Ishikawa (cell line): ENCODE measurements at regions not wholly inside any gene's neighbourhood (a gene's known extent, or its start where the extent isn't known, plus 50 kb on each side); places are given as distances from the start of the nearest gene placed in this dataset.

Source experiments
- CEBPB ChIP-seq: IDR thresholded peaks from 2 replicates; pipeline ENCODE4 v1.6.1; 2012
- CREB1 ChIP-seq: IDR thresholded peaks from 2 replicates; pipeline ENCODE4 v1.6.1; 2012; ENCODE audit warnings: low read depth
- EGR1 ChIP-seq: IDR thresholded peaks from 2 replicates; pipeline ENCODE4 v1.6.1; 2012
- EP300 ChIP-seq: IDR thresholded peaks from 2 replicates; pipeline ENCODE4 v1.6.1; 2012; ENCODE audit warnings: borderline replicate concordance
- FOXM1 ChIP-seq: IDR thresholded peaks from 2 replicates; pipeline ENCODE4 v1.6.1; 2012; ENCODE audit warnings: low read depth, borderline replicate concordance
- MAX ChIP-seq: IDR thresholded peaks from 2 replicates; pipeline ENCODE4 v1.6.1; 2012
- NFIC ChIP-seq: IDR thresholded peaks from 2 replicates; pipeline ENCODE4 v1.6.1; 2012
- RAD21 ChIP-seq: IDR thresholded peaks from 2 replicates; pipeline ENCODE4 v1.6.1; 2012; ENCODE audit warnings: low read depth
- REST ChIP-seq: IDR thresholded peaks from 2 replicates; pipeline ENCODE4 v1.6.1; 2012; ENCODE audit warnings: low read depth, mild to moderate bottlenecking
- TAF1 ChIP-seq: IDR thresholded peaks from 2 replicates; pipeline ENCODE4 v1.6.1; 2012; ENCODE audit warnings: low read depth, mild to moderate bottlenecking
- TCF12 ChIP-seq: IDR thresholded peaks from 2 replicates; pipeline ENCODE4 v1.6.1; 2012; ENCODE audit warnings: low read depth
- USF1 ChIP-seq: IDR thresholded peaks from 2 replicates; pipeline ENCODE4 v1.6.1; 2012
- YY1 ChIP-seq: IDR thresholded peaks from 2 replicates; pipeline ENCODE4 v1.6.1; 2012; ENCODE audit warnings: low read depth
- ZBTB7A ChIP-seq: IDR thresholded peaks from 2 replicates; pipeline ENCODE4 v1.6.1; 2012; ENCODE audit warnings: low read depth

- no peak for TF ChIP-seq CEBPB
- TF ChIP-seq TAF1: no peak
- no peak for TF ChIP-seq EP300
- no peak for TF ChIP-seq REST
- TF ChIP-seq NFIC: no peak
- TF ChIP-seq CREB1: no peak
- no peak for TF ChIP-seq ZBTB7A
- TF ChIP-seq MAX: no peak
- TF ChIP-seq EGR1: no peak
- no peak for TF ChIP-seq FOXM1
- TF ChIP-seq TCF12: no peak
- no peak for TF ChIP-seq USF1
- TF ChIP-seq RAD21: no peak
- no peak for TF ChIP-seq YY1
Measured at GRCh38 chr2:9790702-9791225, 52.5 kb upstream of the TAF1B start.
